CD14-positive monocyte (primary cell): ENCODE measurements at regions not wholly inside any gene's neighbourhood (a gene's known extent, or its start where the extent isn't known, plus 50 kb on each side); places are given as distances from the start of the nearest gene placed in this dataset.

Experiments used
- DNase-seq, 3 donors: peaks; one replicate each; pipeline ENCODE4 v3.0.0-alpha.2; 2011 to 2022
- H2AFZ ChIP-seq: 2 replicates; pipeline ENCODE4 v1.6.0; 2012; ENCODE audit warnings: mild to moderate bottlenecking, low read depth, low read length, inconsistent platforms; ENCODE audit not compliant: insufficient read depth, poor library complexity, severe bottlenecking
- H3K27ac ChIP-seq, 2 donors: 1 replicate in 1 of 2; 2 replicates in 1 of 2; pipeline ENCODE4 v1.5.1; 2012 to 2013; ENCODE audit warnings: low read length in 2 of 2, control low read depth in 1 of 2, inconsistent platforms in 1 of 2, low read depth in 1 of 2, mild to moderate bottlenecking in 1 of 2
- H3K27me3 ChIP-seq, 2 donors: one replicate each; pipeline versions ENCODE4 v1.6.0 to v1.6.1; 2011 to 2013; ENCODE audit warnings: low read length in 2 of 2; ENCODE audit not compliant: control insufficient read depth in 2 of 2, insufficient read depth in 2 of 2
- H3K36me3 ChIP-seq, 2 donors: replicated peaks in 1 of 2; 1 replicate in 1 of 2; 2 replicates in 1 of 2; pipeline versions ENCODE4 v1.5.1 to v1.6.1; 2012 to 2013; ENCODE audit warnings: low read length in 2 of 2, control low read depth in 1 of 2, inconsistent platforms in 1 of 2, mild to moderate bottlenecking in 1 of 2; ENCODE audit not compliant: insufficient read depth in 2 of 2, control insufficient read depth in 1 of 2
- H3K4me1 ChIP-seq, 2 donors: 1 replicate in 1 of 2; 2 replicates in 1 of 2; pipeline versions ENCODE4 v1.5.1 to v1.6.1; 2012 to 2013; ENCODE audit warnings: low read length in 2 of 2, control low read depth in 1 of 2, inconsistent platforms in 1 of 2, mild to moderate bottlenecking in 1 of 2, moderate library complexity in 1 of 2; ENCODE audit not compliant: insufficient read depth in 2 of 2, control insufficient read depth in 1 of 2
- H3K4me2 ChIP-seq: replicated peaks from 2 replicates; pipeline ENCODE3; 2012; ENCODE audit warnings: low read length, moderate library complexity, mild to moderate bottlenecking; ENCODE audit not compliant: poor library complexity, severe bottlenecking; ENCODE audit errors: extremely low read depth
- H3K4me3 ChIP-seq, 3 experiments: fragments of 200-600 bp in 1 of 3; sonication (generic) in 1 of 3; replicated peaks in 1 of 3; 1 replicate in 2 of 3; 2 replicates in 1 of 3; pipeline ENCODE4 v1.5.1; 2011 to 2013; ENCODE audit warnings: low read length in 3 of 3, mild to moderate bottlenecking in 3 of 3, control low read depth in 2 of 3, low read depth in 2 of 3, inconsistent platforms in 1 of 3, moderate library complexity in 1 of 3
- H3K79me2 ChIP-seq: 2 replicates; pipeline ENCODE4 v1.6.0; 2012; ENCODE audit warnings: mild to moderate bottlenecking, control low read depth, inconsistent platforms, low read length, moderate library complexity; ENCODE audit not compliant: insufficient read depth
- H3K9ac ChIP-seq: 2 replicates; pipeline ENCODE4 v1.6.0; 2017; ENCODE audit warnings: low read length, mild to moderate bottlenecking; ENCODE audit not compliant: insufficient read depth, poor library complexity, severe bottlenecking
- H3K9me3 ChIP-seq, 2 donors: replicated peaks in 1 of 2; 1 replicate in 1 of 2; 2 replicates in 1 of 2; pipeline versions ENCODE4 v1.5.1 to v1.6.1; 2012 to 2013; ENCODE audit warnings: low read length in 2 of 2, control low read depth in 1 of 2; ENCODE audit not compliant: control insufficient read depth in 1 of 2, insufficient read depth in 1 of 2
- H4K20me1 ChIP-seq: 2 replicates; pipeline ENCODE4 v1.6.0; 2012; ENCODE audit warnings: mild to moderate bottlenecking, low read length, control low read depth, moderate library complexity; ENCODE audit not compliant: insufficient read depth
- H3K27ac Mint-ChIP-seq, 7 donors: one replicate each; pipeline ENCODE4 v1.8.0; 2020; ENCODE audit warnings: mild to moderate bottlenecking in 7 of 7, mixed read lengths in 7 of 7, moderate library complexity in 6 of 7, inconsistent platforms in 2 of 7
- H3K27me3 Mint-ChIP-seq, 3 donors: one replicate each; pipeline ENCODE4 v1.8.0; 2021 to 2022; ENCODE audit warnings: low read depth in 3 of 3, mild to moderate bottlenecking in 3 of 3, mixed read lengths in 3 of 3, moderate library complexity in 3 of 3, inconsistent platforms in 1 of 3
- H3K36me3 Mint-ChIP-seq, 2 donors: one replicate each; pipeline ENCODE4 v1.8.0; 2020; ENCODE audit warnings: mixed read lengths in 2 of 2, inconsistent platforms in 1 of 2, mild to moderate bottlenecking in 1 of 2
- H3K4me1 Mint-ChIP-seq: one replicate; pipeline ENCODE4 v1.8.0; 2020; ENCODE audit warnings: mild to moderate bottlenecking, mixed read lengths
- H3K4me3 Mint-ChIP-seq, 2 donors: one replicate each; pipeline ENCODE4 v1.8.0; 2020; ENCODE audit warnings: mild to moderate bottlenecking in 2 of 2, mixed read lengths in 2 of 2, moderate library complexity in 1 of 2
- H3K9me3 Mint-ChIP-seq, 7 donors: one replicate each; pipeline ENCODE4 v1.8.0; 2020 to 2022; ENCODE audit warnings: mixed read lengths in 7 of 7, mild to moderate bottlenecking in 6 of 7, moderate library complexity in 6 of 7, inconsistent platforms in 2 of 7
- CTCF ChIP-seq: fragments of 200-600 bp; IDR thresholded peaks from one replicate; pipeline ENCODE4 v1.8.0; 2022; ENCODE audit warnings: antibody characterized with exemption, mild to moderate bottlenecking
- WGBS: methylation state at CpG from one replicate; pipeline ENCODE4 v1.1.5; 2013; ENCODE audit warnings: missing lambda C conversion rate; ENCODE audit not compliant: insufficient coverage; 5-methylcytosine and 5-hydroxymethylcytosine counted together
- intact Hi-C, 2 donors: fragments of 100-400 bp; cut with micrococcal nuclease; formaldehyde crosslinking; loops; one replicate each; pipeline versions ENCODE4 v1.15.0 to v1.15.1; 2023

- no peaks in the 10 kb centered on the region for H3K9me3 ChIP-seq
- H3K4me3 ChIP-seq: no peak overlapping the region
- no peaks in the 10 kb centered on the region for H3K4me1 ChIP-seq
- no peak for DNase-seq
- no peak overlapping the region for H3K27ac Mint-ChIP-seq
- H3K79me2 ChIP-seq: no peaks in the 10 kb centered on the region
- H3K9me3 Mint-ChIP-seq: peaks cover 0 to 2% (median 0%) of the 10 kb centered on the region in 7 donors
- intact Hi-C loops: no loop called here
- no peaks in the 10 kb centered on the region for H4K20me1 ChIP-seq
- no peaks in the 10 kb centered on the region for H3K36me3 Mint-ChIP-seq
- H3K9ac ChIP-seq: no peak overlapping the region
- no peaks in the 10 kb centered on the region for H3K27me3 ChIP-seq
- H3K27ac ChIP-seq: no peak overlapping the region
- no peak overlapping the region for H3K4me3 Mint-ChIP-seq
- no peak overlapping the region for H3K4me2 ChIP-seq
- WGBS: 46% methylated on average over 2 of the region's 3 CpGs
- H3K27me3 Mint-ChIP-seq: no peaks in the 10 kb centered on the region
- H3K4me1 Mint-ChIP-seq: no peaks in the 10 kb centered on the region
- H3K36me3 ChIP-seq: no peaks in the 10 kb centered on the region
- no peak overlapping the region for H2AFZ ChIP-seq
- TF ChIP-seq CTCF: no peak
Observed at GRCh38 chr4:176534566-176534965, 214.8 kb downstream of the SPCS3 start.

GRCh38 chr4:176538217-176538925, 218.6 kb downstream of the SPCS3 start:
- H3K36me3 Mint-ChIP-seq: no peaks in the 10 kb centered on the region
- H3K27ac Mint-ChIP-seq: no peak overlapping the region
- no peaks in the 10 kb centered on the region for H3K4me1 ChIP-seq
- H3K79me2 ChIP-seq: no peaks in the 10 kb centered on the region
- H3K4me1 Mint-ChIP-seq: no peaks in the 10 kb centered on the region
- H3K9ac ChIP-seq: no peak overlapping the region
- no peak overlapping the region for H2AFZ ChIP-seq
- WGBS: 86% methylated on average over 1 of the region's 4 CpGs
- H3K27me3 ChIP-seq: no peaks in the 10 kb centered on the region
- no peak overlapping the region for H3K4me3 ChIP-seq
- intact Hi-C loops: no loop called here
- no peaks in the 10 kb centered on the region for H4K20me1 ChIP-seq
- H3K9me3 ChIP-seq: no peaks in the 10 kb centered on the region
- DNase-seq: no peak
- no peak overlapping the region for H3K4me2 ChIP-seq
- no peak overlapping the region for H3K4me3 Mint-ChIP-seq
- peaks cover 0 to 2% (median 0%) of the 10 kb centered on the region in 7 donors for H3K9me3 Mint-ChIP-seq
- no peak for TF ChIP-seq CTCF
- no peak overlapping the region for H3K27ac ChIP-seq
- H3K36me3 ChIP-seq: no peaks in the 10 kb centered on the region
- no peaks in the 10 kb centered on the region for H3K27me3 Mint-ChIP-seq
